Endothelial cell of hepatic sinusoid (primary cell): ENCODE measurements at regions not wholly inside any gene's neighbourhood (a gene's known extent, or its start where the extent isn't known, plus 50 kb on each side); places are given as distances from the start of the nearest gene placed in this dataset.
"Not testable (repeated sequence)": the region's sequence is repeated elsewhere in the genome, so short reads cannot be mapped to it uniquely, and the experiment has no call there.

ENCODE experiments used
- in situ Hi-C: cut with HindIII; loops from 2 replicates; pipeline ENCODE4 v1.10.0; 2017; ENCODE audit warnings: low sequenced_read_pairs

GRCh38 chr4:141449927-141450326 lies 186.5 kb upstream of the IL15 start:
- in situ Hi-C loops: loop anchor here (5.0 kb wide), 1 partner anchor 63 kb away; no protein-coding TSS in a partner anchor

DNA sequence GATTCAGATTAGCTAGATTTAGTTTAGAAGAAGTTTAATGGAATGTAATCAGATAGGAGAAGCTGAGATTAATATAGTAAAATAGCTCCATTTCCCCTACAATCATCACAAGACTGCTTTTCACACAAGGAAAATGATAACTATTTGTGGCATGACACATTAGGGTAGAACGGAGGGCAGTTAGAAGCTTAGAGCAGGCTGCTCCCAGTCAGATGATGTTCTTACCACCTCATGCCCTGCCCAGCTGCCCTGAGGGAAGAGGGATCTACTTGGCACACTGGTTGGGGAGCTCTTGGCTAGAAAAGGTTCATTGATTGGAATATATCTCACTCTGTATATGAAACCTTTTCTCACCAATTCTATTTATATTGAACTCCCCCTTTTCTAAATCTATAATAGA lies 180.7 kb upstream of the IL15 start:
- in situ Hi-C loops: no loop called here

DNA sequence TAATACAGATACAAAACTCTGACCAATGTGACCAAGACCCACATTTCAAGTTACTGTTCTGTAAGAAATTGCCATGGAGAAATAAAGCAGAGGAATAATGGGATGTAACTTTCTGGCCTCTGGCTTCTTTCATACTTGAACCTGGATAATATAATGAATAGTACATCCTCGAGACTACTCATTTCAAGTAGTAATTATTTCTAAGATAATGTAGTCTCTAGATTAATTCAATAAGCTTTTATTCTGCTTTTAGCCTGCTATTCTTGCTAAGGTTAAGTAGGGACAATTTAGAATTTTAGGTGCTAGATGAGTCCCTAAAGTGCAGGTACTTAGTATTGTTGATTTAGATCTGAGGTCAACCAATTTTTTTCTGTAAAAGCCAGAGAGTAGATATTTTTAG lies 178.7 kb upstream of the IL15 start:
- in situ Hi-C loops: no loop called here

DNA sequence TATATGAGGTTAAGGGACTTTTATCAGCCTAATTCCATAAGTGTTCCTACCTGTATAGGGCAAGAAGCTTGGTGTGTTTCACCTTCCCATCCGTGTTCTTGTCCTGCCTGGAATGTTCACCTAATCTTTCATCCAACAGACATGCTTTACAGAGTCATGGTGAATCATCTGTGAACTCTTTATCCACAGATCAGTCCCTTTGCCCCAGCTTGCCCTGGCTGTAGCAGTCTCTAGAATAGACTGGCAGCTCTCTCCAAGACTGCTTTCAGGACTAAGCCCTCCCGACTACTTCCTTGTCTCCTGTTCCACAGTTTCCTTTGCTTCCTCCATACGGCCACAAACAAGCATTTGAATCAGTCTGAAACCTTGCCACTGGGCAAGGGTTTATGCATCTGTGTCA lies 177.9 kb upstream of the IL15 start:
- in situ Hi-C loops: no loop called here

DNA sequence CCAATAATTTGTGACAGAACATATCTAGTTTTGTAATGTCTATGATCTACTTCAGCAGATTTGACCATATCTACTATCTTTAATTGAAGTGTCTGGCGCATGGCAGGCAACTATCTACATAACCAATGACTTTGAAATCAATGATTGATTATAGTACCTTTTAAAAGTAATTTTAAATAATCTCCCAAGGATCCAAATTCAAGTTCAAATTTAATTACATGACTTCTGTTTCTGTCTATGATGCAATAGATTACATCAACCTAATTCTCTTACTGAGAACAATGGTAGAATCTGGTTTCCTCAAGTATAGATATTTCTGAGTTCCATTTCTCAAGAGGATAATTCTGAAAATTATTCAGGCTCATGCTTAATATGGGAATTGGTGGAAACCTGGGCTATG lies 177.4 kb upstream of the IL15 start:
- in situ Hi-C loops: no loop called here

DNA sequence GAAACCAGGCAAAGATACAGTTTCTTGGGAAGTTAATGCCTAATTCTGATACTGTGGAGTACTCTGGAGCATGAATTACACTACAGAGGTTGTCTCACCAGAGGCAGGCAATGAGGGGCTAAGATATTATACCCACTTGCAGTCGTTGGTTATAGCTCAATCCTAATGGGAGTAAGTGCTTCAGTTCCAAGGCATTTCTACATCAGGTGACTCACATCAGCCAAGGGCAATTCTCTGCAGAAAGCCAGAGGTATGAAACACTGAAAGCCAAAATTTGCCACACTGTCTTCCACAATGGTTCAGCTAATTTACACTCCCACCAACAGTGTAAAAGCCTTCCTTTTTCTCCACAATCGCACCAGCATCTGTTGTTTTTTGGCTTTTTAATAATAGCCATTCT lies 174.0 kb upstream of the IL15 start:
- in situ Hi-C loops: no loop called here

DNA sequence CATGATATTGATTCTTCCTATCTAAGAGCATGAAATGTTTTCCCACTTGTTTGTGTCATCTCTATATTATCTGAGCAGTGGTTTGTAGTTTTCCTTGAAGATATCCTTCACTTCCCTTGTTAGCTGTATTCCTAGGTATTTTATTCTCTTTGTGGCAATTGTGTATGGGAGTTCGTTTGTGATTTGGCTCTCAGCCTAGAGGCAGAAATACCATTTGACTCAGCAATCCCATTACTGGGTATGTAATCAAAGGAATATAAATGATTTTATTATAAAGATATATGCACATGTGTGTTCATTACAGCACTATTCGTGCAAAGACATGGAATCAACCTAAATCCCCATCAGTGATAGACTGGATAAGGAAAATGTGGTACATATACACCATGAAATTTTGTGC lies 172.7 kb upstream of the IL15 start:
- in situ Hi-C loops: no loop called here

DNA sequence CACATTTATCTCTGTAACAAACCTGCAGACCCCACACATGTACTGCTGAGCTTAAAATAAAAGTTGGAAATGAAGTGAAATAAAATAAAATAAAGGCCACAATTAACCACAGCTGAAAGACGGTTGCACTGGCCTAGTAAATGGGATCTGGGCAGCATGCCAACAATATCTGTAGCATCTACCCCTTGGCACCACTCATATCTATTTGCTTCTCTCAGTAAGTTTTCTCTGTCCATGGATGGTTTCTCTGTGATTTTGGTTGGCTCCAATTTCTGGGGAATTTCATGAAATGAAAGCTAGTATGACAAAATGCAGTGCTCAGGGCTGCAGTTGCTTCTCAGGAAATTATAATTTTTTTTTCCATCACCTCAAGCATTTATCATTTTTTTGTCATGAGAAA lies 172.0 kb upstream of the IL15 start:
- in situ Hi-C loops: no loop called here

- in situ Hi-C loops: no loop called here
Observed at GRCh38 chr4:141465171-141465570, 171.2 kb upstream of the IL15 start.

GRCh38 chr4:141467225-141467624 lies 169.2 kb upstream of the IL15 start:
- in situ Hi-C loops: no loop called here

- in situ Hi-C loops: no loop called here
Observed at GRCh38 chr4:141469392-141469791, 167.0 kb upstream of the IL15 start.

DNA sequence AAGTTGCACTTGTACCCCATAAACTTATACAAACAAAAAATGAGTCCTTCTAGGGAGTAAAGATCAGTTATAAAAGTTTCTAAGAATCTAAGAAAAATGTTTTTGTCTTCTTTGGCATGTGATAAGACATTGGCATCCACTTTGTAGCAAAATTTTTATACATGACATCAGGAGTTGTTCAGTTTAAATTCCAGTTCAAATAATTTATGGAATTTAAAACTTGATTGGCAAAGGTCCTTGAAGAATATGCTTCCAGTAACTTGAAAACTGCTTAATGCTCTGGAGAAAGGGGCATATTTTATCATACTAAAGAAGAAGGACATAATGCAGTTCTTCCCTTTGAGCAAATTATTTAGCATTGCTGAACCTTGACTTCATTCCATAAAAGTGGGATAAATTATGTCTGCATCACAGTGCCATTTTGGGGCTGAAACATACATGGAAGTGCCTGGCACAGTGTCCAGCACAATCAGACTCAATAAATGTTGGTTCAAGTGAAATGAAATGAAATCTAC lies 163.3 kb upstream of the IL15 start:
- in situ Hi-C loops: no loop called here

- in situ Hi-C loops: no loop called here
Observed at GRCh38 chr4:141473952-141474351, 162.4 kb upstream of the IL15 start.

DNA sequence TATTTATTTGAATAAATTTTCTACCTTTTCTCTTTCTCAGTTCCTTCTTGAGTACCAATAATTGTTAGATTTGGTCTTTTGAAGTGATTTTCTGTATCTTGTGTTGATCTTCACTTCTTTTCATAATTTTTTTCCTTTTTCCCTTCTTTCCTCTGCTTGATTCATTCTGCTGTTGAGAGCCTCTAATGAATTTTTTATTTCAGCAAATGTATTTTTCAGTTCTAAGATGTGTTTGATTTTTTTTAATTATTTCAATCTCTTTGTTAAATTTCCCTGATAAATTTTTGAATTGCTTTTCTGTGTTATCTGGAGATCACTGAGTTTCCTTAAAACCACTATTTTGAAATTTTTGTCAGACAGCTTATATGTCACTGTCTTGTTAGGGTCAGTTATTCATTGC lies 155.4 kb upstream of the IL15 start:
- in situ Hi-C loops: no loop called here

GRCh38 chr4:141484298-141484697 lies 152.1 kb upstream of the IL15 start:
- in situ Hi-C loops: not testable (repeated sequence)

DNA sequence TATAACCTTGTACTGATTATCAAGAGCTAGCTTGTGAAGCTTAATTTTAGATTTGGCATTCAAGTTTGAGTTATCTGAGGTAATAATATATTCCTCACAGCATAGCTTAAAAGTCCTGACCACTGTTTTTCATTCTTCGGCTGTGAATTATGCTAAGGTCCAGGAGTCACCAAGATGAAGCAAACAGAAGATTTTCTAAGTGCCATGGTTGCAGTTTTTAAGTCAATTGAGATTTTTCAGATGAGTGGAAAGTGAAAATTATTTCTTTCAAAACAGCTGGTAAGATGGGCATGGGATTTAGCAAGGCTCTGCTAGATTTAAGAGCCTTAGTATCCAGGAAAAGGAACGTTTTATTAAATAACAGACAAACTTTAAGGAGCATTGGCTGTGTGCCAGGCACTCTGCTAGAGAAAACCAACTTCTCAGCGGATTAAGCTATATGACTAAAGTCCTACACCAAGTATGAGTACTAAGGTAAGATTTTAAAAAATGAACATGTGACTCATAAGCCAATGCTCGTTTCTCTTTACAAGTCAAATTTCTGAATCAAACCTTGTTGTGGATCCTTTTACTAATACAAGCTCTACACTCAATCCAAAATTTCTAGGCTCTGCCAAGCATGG lies 149.9 kb upstream of the IL15 start:
- in situ Hi-C loops: no loop called here

- in situ Hi-C loops: no loop called here
Observed at GRCh38 chr4:141497627-141498026, 138.8 kb upstream of the IL15 start.

DNA sequence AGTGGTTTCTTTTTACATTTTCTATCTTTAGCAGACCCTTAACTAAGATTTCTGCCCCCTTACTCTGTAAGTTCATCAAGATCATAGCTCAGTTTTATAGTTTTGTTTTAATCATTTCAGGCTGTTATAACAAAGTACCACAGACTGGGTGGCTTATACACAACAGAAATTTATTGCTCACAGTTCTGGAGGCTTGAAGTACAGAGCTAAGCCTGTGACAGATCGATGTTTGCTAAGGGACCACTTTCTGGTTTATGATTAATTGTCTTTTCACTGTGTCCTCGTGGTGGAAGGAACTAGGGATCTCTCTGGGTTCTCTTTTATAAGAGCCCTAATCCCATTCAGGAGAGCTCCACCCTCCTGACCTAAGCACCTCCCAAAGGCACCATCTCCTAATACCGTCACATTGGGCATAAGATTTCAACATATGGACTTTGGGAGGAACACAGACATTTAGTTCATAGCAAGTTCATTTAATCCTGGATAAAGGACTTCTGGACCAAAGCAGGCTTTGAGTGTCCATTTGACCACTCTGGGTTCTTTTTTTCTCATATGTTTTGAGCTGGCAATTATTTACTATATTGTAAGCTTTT lies 137.0 kb upstream of the IL15 start:
- in situ Hi-C loops: no loop called here

GRCh38 chr4:141501395-141501794 lies 135.0 kb upstream of the IL15 start:
- in situ Hi-C loops: no loop called here

DNA sequence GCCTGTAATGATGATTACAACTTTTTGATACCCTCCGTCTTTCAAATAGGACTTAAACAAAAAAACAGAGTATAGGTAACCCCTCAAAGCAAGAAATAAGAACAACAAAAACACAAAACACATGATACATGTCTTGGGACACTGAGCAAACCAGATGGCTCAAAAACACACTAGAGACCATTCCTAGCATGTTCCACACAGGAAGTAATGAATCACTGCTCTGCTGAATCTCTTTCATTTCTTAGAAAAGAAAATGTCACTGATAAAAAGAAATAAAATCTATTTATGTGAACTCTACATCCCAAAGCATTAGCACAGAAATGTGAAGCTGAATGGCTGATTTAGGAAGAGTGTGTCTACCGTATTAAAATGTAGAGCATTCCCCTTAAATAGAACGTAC lies 134.5 kb upstream of the IL15 start:
- in situ Hi-C loops: no loop called here

DNA sequence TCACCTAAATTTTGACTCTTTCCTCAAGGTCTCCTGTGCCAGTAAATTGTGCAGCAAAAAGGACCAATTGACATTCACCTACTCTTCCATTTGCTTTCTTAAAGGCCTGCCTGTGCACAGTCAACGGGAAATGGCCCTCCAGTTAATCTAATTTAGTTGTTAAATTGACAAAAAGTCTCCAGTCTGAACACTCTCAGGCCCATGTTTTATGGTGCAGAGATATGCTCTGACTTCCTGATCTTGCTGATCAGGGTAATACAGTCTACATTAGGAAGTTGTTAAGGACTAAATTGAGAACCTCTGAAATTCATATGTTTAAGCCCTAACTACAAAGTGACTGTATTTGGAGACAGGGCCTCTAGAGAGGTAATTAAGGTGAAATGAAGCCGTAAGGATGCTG lies 133.6 kb upstream of the IL15 start:
- in situ Hi-C loops: no loop called here

- in situ Hi-C loops: no loop called here
Observed at GRCh38 chr4:141503260-141503659, 133.1 kb upstream of the IL15 start.

DNA sequence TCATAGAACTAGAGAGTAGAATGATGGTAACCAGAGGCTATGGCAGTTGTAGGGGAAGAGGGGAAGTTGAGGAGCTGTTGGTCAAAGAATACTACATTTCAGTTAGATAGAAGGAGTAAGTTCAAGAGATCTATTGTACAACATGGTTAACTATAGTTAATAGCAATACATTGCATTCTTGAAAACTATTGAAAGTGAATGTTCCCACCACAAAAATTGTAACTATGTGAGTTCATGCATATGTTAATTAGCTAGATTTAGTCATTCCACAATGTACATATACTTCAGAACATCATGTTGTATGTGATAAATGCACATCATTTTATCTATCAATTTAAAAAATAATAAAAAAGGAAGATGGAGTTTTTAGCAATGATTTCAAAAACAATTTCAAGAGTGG lies 125.3 kb upstream of the IL15 start:
- in situ Hi-C loops: no loop called here
